ENCODE measurements at regions not wholly inside any gene's neighbourhood (a gene's known extent, or its start where the extent isn't known, plus 50 kb on each side); places are given as distances from the start of the nearest gene placed in this dataset.

DNA sequence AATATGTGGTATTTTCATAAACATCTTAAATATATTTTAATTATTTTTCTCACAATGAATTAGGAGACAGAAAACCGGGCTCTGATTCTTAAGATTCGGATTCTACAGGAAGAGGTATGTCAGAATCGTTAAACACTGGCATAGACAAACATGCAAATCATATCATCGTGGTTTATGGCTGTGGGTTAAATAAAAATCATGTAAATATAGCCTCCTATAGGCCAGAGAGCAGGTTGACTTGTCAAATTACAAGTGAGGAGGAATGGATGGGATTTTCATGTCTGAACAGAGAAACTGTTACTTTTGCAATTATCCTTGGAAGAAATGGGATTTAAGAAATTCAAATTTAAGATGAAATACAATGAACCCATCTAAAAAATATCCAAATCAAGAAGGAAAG, 74.9 kb upstream of the BCAT1 start:
- TF ChIP-seq, protein P1, sequence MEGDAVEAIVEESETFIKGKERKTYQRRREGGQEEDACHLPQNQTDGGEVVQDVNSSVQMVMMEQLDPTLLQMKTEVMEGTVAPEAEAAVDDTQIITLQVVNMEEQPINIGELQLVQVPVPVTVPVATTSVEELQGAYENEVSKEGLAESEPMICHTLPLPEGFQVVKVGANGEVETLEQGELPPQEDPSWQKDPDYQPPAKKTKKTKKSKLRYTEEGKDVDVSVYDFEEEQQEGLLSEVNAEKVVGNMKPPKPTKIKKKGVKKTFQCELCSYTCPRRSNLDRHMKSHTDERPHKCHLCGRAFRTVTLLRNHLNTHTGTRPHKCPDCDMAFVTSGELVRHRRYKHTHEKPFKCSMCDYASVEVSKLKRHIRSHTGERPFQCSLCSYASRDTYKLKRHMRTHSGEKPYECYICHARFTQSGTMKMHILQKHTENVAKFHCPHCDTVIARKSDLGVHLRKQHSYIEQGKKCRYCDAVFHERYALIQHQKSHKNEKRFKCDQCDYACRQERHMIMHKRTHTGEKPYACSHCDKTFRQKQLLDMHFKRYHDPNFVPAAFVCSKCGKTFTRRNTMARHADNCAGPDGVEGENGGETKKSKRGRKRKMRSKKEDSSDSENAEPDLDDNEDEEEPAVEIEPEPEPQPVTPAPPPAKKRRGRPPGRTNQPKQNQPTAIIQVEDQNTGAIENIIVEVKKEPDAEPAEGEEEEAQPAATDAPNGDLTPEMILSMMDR (IDR thresholded peaks at IDR 0.05), result no peak
- TF ChIP-seq, protein P2, sequence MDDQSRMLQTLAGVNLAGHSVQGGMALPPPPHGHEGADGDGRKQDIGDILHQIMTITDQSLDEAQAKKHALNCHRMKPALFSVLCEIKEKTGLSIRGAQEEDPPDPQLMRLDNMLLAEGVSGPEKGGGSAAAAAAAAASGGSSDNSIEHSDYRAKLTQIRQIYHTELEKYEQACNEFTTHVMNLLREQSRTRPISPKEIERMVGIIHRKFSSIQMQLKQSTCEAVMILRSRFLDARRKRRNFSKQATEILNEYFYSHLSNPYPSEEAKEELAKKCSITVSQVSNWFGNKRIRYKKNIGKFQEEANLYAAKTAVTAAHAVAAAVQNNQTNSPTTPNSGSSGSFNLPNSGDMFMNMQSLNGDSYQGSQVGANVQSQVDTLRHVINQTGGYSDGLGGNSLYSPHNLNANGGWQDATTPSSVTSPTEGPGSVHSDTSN (IDR thresholded peaks at IDR 0.05), result no peak
- no peak for TF ChIP-seq POLR2AphosphoS5 (IDR thresholded peaks at IDR 0.05; ENCODE audit: low read depth, low read length)
- no peak for TF ChIP-seq MXI1 (IDR thresholded peaks at IDR 0.05; ENCODE audit: low read depth, low read length)
